ENCODE measurements at regions not wholly inside any gene's neighbourhood (a gene's known extent, or its start where the extent isn't known, plus 50 kb on each side); places are given as distances from the start of the nearest gene placed in this dataset.
"Not testable (repeated sequence)": the region's sequence is repeated elsewhere in the genome, so short reads cannot be mapped to it uniquely, and the experiment has no call there.

GRCh38 chr13:60922576-60923231, 492.9 kb downstream of the PCDH20 start:
- no peak for DNase-seq (ENCODE audit: low spot score)

- no peak for DNase-seq (ENCODE audit: low spot score)
Measured at GRCh38 chr13:60893801-60894200, 496.8 kb downstream of the TDRD3 start.

- DNase-seq (ENCODE audit: low spot score): no peak
Measured at GRCh38 chr13:60887711-60888110, 490.7 kb downstream of the TDRD3 start.

- DNase-seq (ENCODE audit: low spot score): no peak
Measured at GRCh38 chr13:60881507-60881906, 484.5 kb downstream of the TDRD3 start.

- no peak for DNase-seq (ENCODE audit: low spot score)
Measured at GRCh38 chr13:60873116-60873515, 476.1 kb downstream of the TDRD3 start.

DNA sequence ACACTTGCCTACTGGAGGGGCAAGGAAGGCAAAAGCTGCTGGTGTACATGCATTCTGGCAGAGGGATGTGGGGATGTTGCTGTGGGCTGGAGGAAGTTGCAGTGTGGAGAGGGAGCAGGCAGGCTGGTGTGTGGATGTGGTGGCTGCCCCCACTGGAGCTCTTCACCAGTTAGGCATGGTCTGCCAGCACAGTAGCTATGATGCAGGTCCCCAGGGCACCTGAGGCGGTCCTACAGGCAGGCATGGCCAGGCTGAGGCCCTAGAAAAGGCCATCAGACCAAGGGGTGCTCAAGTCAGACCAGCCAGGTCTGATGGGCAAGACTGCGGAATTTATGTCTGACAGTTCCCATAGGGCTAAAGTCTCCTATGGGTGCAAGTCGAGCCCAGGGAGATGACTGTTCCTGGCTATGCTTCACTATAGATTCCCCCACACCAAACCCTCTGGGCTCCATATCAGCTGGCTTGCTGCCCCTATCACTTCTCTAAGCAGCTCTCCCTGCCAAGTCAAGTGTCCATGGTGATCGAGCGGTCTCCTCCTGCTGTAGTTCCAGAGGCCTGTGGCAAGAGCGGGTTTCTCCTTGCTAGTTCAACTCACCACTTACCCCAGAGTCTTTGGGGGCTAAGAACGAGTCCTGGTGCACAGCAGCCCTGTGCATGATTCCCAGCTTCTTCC, 473.1 kb downstream of the TDRD3 start:
- no peak for DNase-seq (ENCODE audit: low spot score)

DNA sequence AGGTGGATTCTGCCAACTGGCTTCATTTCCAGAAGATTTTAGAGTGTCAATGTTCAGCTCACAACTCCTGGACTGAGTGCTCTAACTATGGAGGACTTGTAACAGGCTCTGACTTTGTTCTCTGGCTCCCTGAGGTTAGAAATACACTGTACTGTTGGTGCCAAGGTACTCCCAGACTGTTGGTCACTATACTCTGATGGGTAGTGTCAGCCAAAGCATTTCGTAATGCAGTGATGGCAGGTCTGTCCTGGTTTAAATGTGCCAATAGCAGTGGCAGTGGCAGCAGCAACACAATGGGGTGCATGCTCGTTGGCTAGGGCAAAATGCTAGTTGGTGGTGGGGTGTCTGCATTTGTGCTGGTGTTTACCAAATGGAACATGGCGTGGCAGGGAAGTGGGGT, 472.2 kb downstream of the TDRD3 start:
- no peak for DNase-seq (ENCODE audit: low spot score)

GRCh38 chr13:60862036-60862435, 465.0 kb downstream of the TDRD3 start:
- DNase-seq (ENCODE audit: low spot score): no peak

DNA sequence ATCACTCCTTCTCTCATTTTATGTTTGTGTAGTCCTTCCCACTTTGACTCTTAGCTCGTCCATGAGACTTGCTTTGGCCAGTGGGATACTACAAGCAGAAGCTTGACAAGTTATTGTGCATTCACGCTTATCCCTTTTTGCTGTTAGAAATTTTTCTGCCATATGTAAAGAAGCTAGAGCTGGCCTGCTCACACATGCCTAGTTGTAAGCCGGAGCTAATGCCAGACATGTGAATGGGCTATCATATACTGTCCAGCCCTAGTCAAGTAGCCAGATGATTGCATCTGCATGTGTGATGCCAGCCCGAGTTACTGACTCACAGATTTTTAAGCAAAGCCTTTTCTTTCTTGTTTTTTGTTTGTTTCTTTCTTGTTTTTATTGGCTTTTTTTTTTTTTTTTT, 460.7 kb downstream of the TDRD3 start:
- no peak for DNase-seq (ENCODE audit: low spot score)

- DNase-seq (ENCODE audit: low spot score): no peak
Measured at GRCh38 chr13:60852886-60853285, 455.9 kb downstream of the TDRD3 start.

DNA sequence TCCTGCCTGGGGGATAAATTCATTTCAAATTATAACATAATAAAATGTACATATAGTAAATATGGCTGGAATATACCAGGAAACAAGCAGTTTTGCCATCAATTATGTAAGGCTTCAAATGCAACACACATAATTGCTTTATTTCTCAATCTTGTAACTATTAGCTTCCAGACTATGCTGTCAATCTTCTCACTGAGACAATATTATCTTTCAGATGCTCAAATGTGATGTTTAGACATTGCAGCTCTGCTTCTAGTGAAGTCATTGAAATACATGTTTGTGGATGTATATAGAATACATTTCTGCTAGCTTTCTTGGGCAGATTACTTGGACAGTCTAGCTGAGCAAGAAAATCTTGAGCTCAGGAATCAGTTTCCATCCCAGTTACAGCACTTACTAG, 454.4 kb downstream of the TDRD3 start:
- no peak for DNase-seq (ENCODE audit: low spot score)

- DNase-seq (ENCODE audit: low spot score): no peak
Measured at GRCh38 chr13:60850526-60850925, 453.5 kb downstream of the TDRD3 start.

GRCh38 chr13:60838581-60838980, 441.6 kb downstream of the TDRD3 start:
- no peak for DNase-seq (ENCODE audit: low spot score)

GRCh38 chr13:60837806-60838205, 440.8 kb downstream of the TDRD3 start:
- DNase-seq (ENCODE audit: low spot score): no peak

- no peak for DNase-seq (ENCODE audit: low spot score)
Measured at GRCh38 chr13:60836821-60837220, 439.8 kb downstream of the TDRD3 start.

DNA sequence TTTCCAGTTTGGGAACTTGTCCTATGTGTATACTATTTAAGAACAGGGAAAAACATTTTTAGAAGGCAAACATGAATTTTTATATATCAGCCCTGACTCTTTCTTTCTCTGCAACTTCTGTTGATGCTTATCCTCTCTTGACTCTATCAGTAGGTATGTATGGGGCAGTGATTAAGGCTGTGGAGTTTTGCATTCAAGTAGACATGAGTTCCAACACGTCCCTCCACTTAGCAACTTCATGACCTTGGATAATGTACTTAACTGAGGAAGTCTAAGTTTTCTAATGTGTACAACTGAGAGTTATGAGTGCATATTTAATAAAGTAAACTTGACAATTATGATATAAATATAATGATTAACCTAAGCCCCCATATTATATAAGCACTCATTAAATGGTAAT, 414.6 kb downstream of the TDRD3 start:
- DNase-seq (ENCODE audit: low spot score): no peak

DNA sequence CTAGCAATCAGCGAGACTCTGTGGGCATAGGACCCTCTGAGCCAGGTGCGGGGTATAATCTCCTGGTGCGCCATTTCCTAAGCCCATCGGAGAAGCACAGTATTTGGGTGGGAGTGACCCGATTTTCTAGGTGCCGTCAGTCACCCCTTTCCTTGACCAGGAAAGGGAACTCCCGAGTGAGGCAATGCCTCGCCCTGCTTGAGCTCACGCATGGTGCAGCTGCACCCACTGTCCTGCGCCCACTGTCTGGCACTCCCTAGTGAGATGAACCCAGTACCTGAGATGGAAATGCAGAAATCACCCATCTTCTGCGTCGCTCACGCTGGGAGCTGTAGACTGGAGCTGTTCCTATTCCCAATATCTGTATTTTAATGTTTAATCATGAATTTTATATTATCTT, 408.6 kb downstream of the TDRD3 start:
- not testable (repeated sequence) for DNase-seq (ENCODE audit: low spot score)

GRCh38 chr13:60798503-60798902, 401.5 kb downstream of the TDRD3 start:
- no peak for DNase-seq (ENCODE audit: low spot score)

DNA sequence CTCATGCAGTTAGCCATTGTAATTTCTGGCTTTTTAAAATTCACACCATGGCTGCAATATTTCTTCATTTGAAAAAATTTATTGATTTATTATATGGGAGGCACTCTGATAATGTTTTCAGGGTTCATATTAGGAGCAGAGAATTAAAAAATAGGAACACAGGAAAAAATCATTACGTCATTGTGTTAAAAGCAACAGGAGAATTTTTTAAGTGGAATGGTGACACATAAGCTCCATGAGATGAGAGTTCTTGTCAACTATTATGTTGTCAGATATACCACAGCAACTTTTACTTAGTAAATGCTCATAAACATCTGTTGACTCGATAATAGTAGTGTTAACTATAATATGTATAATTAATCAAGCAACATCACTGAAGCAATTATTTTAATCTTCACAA, 400.1 kb downstream of the TDRD3 start:
- DNase-seq (ENCODE audit: low spot score): no peak

- DNase-seq (ENCODE audit: low spot score): no peak
Measured at GRCh38 chr13:60794751-60795150, 397.7 kb downstream of the TDRD3 start.

GRCh38 chr13:60790620-60791019, 393.6 kb downstream of the TDRD3 start:
- no peak for DNase-seq (ENCODE audit: low spot score)

DNA sequence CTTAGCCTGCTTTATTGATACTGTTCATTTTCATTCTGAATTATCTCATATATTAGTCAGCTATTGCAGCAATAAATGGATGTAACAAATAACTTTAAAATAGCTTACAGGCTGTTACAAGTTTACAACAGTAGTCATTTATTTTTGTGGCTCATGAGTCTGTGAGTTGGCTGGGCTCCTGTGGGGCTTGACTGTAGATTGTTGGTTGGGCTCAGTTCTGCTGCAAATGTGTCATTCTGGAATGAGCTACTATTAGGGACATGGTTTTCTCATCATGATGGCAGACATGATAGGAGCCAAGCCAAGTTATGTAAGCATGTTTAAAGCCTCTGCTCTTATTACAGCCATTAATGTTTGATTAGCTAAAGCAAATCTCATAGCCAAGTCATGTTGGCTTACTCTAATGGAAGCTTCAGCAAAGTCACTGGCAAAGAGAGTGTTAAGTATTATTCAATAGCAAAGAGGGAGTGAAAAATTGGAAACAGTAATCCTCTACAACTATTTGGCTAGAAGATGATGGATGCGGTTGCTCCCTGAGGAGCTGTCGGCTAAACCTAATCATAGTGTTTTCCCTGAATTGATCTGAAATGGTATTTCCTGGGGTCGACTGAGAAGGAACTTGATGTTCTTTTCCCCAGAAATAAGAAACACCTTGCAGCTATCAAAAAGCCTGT, 391.3 kb downstream of the TDRD3 start:
- DNase-seq (ENCODE audit: low spot score): no peak

- no peak for DNase-seq (ENCODE audit: low spot score)
Measured at GRCh38 chr13:60787083-60787482, 390.1 kb downstream of the TDRD3 start.

DNA sequence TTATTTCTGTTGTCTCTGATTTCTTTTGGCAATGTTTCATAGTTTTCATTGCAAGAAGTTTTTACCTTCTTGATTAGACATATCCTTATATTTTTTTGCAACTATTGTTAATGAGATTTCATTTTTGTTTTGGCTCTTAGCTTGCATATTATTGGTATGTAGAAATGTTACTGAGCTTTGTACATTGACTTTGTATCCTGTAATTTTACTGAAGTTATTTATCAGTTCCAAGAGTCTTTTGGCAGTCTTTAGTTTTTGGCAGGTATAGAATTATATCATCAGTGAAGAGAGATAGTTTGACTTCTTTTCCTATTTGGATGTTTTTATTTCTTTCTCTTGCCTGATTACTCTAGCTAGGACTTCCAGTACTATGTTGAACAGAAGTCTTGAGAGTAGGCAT, 375.7 kb downstream of the TDRD3 start:
- no peak for DNase-seq (ENCODE audit: low spot score)

Measured in HuH-7 (cell line).